ENCODE measurements at regions not wholly inside any gene's neighbourhood (a gene's known extent, or its start where the extent isn't known, plus 50 kb on each side); places are given as distances from the start of the nearest gene placed in this dataset.
"Not testable (repeated sequence)": the region's sequence is repeated elsewhere in the genome, so short reads cannot be mapped to it uniquely, and the experiment has no call there.

DNA sequence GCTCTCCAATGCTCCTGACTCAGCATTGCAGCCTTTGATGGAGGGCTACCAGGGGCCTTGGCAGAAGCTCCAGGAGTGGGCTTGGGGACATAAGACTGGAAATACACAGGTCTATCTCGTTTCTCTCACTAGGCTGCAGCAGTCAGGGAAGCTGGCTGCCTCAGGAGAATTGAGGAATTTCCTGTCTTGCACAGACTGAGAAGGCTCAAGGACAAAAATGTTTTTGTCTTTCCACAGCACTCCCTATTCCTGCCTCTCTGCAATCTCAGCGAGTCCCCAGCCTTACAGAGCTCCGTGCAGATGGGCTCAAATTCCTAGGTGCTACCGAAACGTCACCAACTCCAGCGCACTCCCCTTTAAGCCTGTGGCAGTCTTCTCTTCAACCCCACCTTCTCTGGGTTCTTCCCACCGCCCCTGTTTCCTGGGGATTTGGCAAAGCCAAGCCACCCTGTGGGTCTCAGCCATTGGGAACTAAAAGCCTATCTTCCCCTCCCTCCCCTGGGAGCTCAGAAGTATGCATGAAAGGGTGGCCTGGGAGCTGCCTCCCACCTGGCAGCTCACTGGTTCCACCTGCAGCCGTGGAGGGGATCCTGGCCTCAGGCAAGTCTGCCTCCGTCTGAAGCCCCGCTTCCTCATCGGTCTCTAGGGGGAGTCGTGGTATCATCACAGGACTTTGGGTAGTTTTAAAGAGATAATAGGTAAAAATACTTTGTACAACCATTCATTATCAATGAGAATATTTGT is 322.6 kb upstream of the FRG2C start:
- intact Hi-C loops (cut with DNase I): no loop called here
- WGBS (ENCODE audit: insufficient coverage, low coverage, low lambda C conversion rate, missing lambda C conversion rate): 34% methylated on average over 8 of the region's 12 CpGs
- no peak overlapping the region for H3K4me3 ChIP-seq
- H3K27ac ChIP-seq: no peak overlapping the region
- H3K9me3 ChIP-seq: no peaks in the 10 kb centered on the region
- TF ChIP-seq POLR2A (IDR thresholded peaks at IDR 0.05): no peak
- TF ChIP-seq CTCF (IDR thresholded peaks at IDR 0.05): no peak
- no peaks in the 10 kb centered on the region for H3K27me3 ChIP-seq
- ATAC-seq: peak in 2 of 4 donors; percentile 11 to 56
- H3K4me1 ChIP-seq: no peaks in the 10 kb centered on the region
- DNase-seq: no peak
- no peaks in the 10 kb centered on the region for H3K36me3 ChIP-seq

- 53% methylated on average over 2 of the region's 5 CpGs for WGBS (ENCODE audit: insufficient coverage, low coverage, low lambda C conversion rate, missing lambda C conversion rate)
- Histone ChIP-seq H3K4me1 (no peaks in the 10 kb centered on the region), H3K4me3 (no peak overlapping the region), H3K27ac (no peak overlapping the region), H3K9me3 (no peaks in the 10 kb centered on the region), H3K27me3 (no peaks in the 10 kb centered on the region), H3K36me3 (no peaks in the 10 kb centered on the region)
- intact Hi-C loops (cut with DNase I): no loop called here
- TF ChIP-seq CTCF (IDR thresholded peaks at IDR 0.05): no peak
- no peak for TF ChIP-seq POLR2A (IDR thresholded peaks at IDR 0.05)
- ATAC-seq: no peak
- no peak for DNase-seq
Measured at GRCh38 chr3:75342425-75342824, 321.7 kb upstream of the FRG2C start.

- H3K4me1 ChIP-seq; H3K9me3 ChIP-seq; DNase-seq; H3K4me3 ChIP-seq; intact Hi-C loops (cut with DNase I); H3K36me3 ChIP-seq; H3K27me3 ChIP-seq; ATAC-seq; H3K27ac ChIP-seq: not testable (repeated sequence)
- 65% methylated on average over 5 of the region's 9 CpGs for WGBS (ENCODE audit: insufficient coverage, low coverage, low lambda C conversion rate, missing lambda C conversion rate)
Measured at GRCh38 chr3:75350536-75350935, 313.6 kb upstream of the FRG2C start.

GRCh38 chr3:75362086-75362784 is 301.9 kb upstream of the FRG2C start:
- H3K27me3 ChIP-seq; H3K9me3 ChIP-seq; H3K27ac ChIP-seq; H3K4me1 ChIP-seq; intact Hi-C loops (cut with DNase I); DNase-seq; ATAC-seq; H3K36me3 ChIP-seq; H3K4me3 ChIP-seq: not testable (repeated sequence)
- WGBS (ENCODE audit: insufficient coverage, low coverage, low lambda C conversion rate, missing lambda C conversion rate): 44% methylated on average over 6 of the region's 16 CpGs
- TF ChIP-seq CTCF (IDR thresholded peaks at IDR 0.05): peak in 1 of 4 donors; percentile 16

- DNase-seq; H3K4me1 ChIP-seq; intact Hi-C loops (cut with DNase I); H3K9me3 ChIP-seq; H3K27ac ChIP-seq; H3K27me3 ChIP-seq; H3K36me3 ChIP-seq; ATAC-seq; H3K4me3 ChIP-seq: not testable (repeated sequence)
- WGBS (ENCODE audit: insufficient coverage, low coverage, low lambda C conversion rate, missing lambda C conversion rate): 38% methylated on average over 7 of the region's 13 CpGs
Measured at GRCh38 chr3:75372964-75373363, 291.2 kb upstream of the FRG2C start.

DNA sequence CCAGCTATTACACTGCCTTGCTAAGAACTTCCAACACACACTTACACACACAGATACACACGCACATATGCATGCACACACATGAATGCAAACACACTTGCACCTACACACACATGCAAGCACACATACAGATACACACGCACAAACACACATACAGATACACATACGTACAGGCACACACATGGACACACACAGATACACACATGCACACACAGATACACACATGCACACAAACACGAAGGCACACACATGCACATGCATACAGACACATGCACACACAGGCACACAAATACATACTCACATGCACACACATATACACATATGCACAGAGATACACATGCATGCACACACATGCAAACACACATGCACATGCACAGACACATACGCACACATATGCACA is 284.3 kb upstream of the FRG2C start:
- intact Hi-C loops (cut with DNase I); H3K4me1 ChIP-seq; H3K27ac ChIP-seq; ATAC-seq; H3K4me3 ChIP-seq; H3K36me3 ChIP-seq; H3K27me3 ChIP-seq; DNase-seq; H3K9me3 ChIP-seq: not testable (repeated sequence)
- 79% methylated on average over 2 of the region's 5 CpGs for WGBS (ENCODE audit: insufficient coverage, low coverage, low lambda C conversion rate, missing lambda C conversion rate)

All from right lobe of liver (tissue), 6 donors.